Activated T-helper 2 cell treated with anti-CD3 and anti-CD28 coated beads, Interferon-gamma antibody, Interleukin-2, Interleukin-4, amounts not matched to agents 10 μg/mL and 5 μg/mL and 100 μg/mL, durations not matched to agents 14 hours and 24 hours and 36 hours (primary cell): ENCODE measurements at regions not wholly inside any gene's neighbourhood (a gene's known extent, or its start where the extent isn't known, plus 50 kb on each side); places are given as distances from the start of the nearest gene placed in this dataset.

Source experiments
- DNase-seq: peaks from one replicate; pipeline ENCODE4 v3.0.0; 2021; ENCODE audit warnings: low spot score
- H3K27ac Mint-ChIP-seq: one replicate; pipeline ENCODE4 v1.8.0; 2021; ENCODE audit warnings: mixed read lengths
- H3K27me3 Mint-ChIP-seq: one replicate; pipeline ENCODE4 v1.8.0; 2021; ENCODE audit warnings: low read depth, mixed read lengths
- H3K36me3 Mint-ChIP-seq: one replicate; pipeline ENCODE4 v1.8.0; 2021; ENCODE audit warnings: low read depth, mixed read lengths
- H3K4me1 Mint-ChIP-seq: one replicate; pipeline ENCODE4 v1.8.0; 2021; ENCODE audit warnings: low read depth, mixed read lengths
- H3K4me3 Mint-ChIP-seq: one replicate; pipeline ENCODE4 v1.8.0; 2021; ENCODE audit warnings: low read depth, mild to moderate bottlenecking, moderate library complexity, mixed read lengths
- H3K9me3 Mint-ChIP-seq: one replicate; pipeline ENCODE4 v1.8.0; 2021; ENCODE audit warnings: mixed read lengths
- intact Hi-C: fragments of 100-400 bp; cut with micrococcal nuclease; formaldehyde crosslinking; loops from one replicate; pipeline ENCODE4 v1.15.1; 2023

DNA sequence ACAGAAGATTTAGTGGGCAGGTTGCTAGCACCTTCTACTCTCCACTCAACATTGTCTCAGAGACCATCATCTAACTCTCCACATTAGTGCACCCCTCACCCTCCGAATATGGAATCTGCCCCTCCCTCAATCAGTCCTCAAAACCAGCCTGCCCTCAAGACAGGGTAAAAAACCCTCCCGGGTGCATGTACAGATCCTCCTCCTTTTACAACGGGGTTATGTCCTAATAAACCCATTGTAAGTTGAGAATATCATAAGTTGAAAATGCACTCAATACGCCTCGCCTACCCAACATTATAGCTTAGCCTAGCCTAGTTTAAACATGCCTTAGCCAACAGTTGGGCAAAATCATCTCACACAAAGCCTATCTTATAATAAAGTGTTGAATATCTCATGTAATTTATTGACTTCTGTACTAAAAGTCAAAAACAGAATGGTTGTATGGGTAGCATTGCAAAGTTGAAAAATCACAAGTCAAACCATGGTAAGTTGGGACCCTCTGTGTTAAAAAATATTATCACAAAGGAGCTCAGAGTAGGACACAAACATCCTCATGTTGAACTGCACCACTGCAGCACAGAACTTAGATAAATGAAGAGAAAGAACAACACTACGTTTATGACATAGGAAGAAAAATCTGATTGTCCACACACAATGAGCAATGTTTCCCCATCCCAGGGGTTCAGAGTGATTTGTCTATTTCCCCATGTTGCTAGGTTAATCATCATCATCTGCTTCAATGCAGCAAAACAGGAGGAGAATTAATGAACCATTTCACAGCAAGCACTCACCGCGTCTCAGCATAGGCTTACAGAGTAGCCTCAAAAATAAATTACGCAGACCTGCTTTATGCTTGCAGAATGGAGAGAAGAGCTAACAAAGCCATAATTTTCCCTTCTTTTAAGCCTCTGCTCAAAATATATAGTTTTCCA lies 184.1 kb upstream of the ARL4C start:
- no peak for DNase-seq
- no peaks in the 10 kb centered on the region for H3K4me1 Mint-ChIP-seq
- intact Hi-C loops, result no loop called here

GRCh38 chr2:234679741-234680687 lies 183.1 kb upstream of the ARL4C start:
- Mint-ChIP-seq H3K4me1 (no peaks in the 10 kb centered on the region), H3K27me3 (peaks cover 6% of the 10 kb centered on the region), H3K36me3 (no peaks in the 10 kb centered on the region), H3K27ac (no peak overlapping the region), H3K4me3 (no peak overlapping the region), H3K9me3 (no peaks in the 10 kb centered on the region)
- intact Hi-C loops, result no loop called here
- DNase-seq, result no peak

More for the DNA sequence above, 184.1 kb upstream of the ARL4C start:
- Mint-ChIP-seq H3K27me3 (peaks cover 6% of the 10 kb centered on the region), H3K4me3 (no peak overlapping the region), H3K9me3 (no peaks in the 10 kb centered on the region), H3K36me3 (no peaks in the 10 kb centered on the region), H3K27ac (no peak overlapping the region)

DNA sequence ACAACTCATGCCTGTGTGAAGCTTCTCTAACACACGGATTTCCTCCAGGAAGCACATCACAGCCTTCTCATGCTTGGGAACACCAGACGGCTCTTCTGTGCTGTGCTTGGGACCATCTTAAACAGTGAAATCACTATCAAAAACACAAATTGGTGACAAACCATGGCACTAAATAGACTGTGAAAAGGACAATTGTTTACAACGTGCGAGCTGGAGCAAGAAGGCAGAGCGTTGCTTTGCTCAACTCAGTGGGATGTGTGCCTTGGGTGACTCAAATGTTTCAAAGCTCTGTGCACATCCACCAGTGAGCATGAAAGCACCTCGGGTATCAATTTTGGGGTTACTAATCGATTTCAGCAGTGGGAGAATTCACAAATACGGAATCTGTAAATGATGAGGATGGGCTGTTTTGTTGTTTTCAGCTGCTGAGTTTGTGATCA lies 182.4 kb upstream of the ARL4C start:
- H3K4me3 Mint-ChIP-seq, result no peak overlapping the region
- intact Hi-C loops, result no loop called here
- peaks cover 4% of the 10 kb centered on the region for H3K27me3 Mint-ChIP-seq
- no peaks in the 10 kb centered on the region for H3K9me3 Mint-ChIP-seq
- no peaks in the 10 kb centered on the region for H3K36me3 Mint-ChIP-seq
- H3K27ac Mint-ChIP-seq, result no peak overlapping the region
- H3K4me1 Mint-ChIP-seq, result no peaks in the 10 kb centered on the region
- no peak for DNase-seq

GRCh38 chr2:234678711-234679110 lies 181.8 kb upstream of the ARL4C start:
- intact Hi-C loops, result no loop called here
- Mint-ChIP-seq H3K4me1 (no peaks in the 10 kb centered on the region), H3K36me3 (no peaks in the 10 kb centered on the region), H3K4me3 (no peak overlapping the region), H3K9me3 (no peaks in the 10 kb centered on the region), H3K27ac (no peak overlapping the region), H3K27me3 (peaks cover 2% of the 10 kb centered on the region)
- DNase-seq, result no peak

DNA sequence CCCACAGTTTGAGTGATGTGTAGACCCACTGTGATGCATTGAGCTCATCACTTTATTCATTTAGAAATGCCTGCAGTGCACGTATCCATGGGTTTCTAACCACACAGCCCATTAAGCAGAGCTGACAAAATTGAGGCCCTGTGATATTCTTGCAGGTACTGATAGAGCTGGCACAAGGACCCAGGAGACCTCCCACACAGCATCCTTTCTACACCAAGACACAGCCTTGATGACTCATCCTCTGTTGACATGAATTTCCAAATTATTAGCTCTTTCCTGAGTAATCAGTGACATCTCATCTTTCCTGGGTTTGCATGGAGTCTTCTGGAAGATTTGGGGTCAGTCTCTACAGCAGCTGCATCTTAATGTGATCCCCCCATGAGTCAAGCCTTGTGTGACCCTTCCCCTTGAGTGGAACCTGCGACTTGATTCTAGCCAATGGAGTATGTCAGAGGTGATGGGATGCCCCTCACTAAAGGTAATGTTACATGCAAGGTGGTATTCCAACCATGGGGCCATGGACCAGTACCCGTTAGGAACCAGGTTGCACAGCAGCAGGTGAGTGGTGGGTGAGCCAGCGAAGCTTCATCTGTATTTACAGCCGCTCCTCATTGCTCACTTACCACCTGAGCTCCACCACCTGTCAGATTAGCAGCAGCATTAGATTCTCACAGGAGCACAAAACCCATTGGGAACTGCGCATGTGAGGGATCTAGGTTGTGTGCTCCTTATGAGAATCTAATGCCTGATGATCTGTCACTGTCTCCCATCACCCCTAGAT lies 181.1 kb upstream of the ARL4C start:
- H3K4me1 Mint-ChIP-seq, result no peaks in the 10 kb centered on the region

GRCh38 chr2:234676783-234677450 lies 180.0 kb upstream of the ARL4C start:
- Mint-ChIP-seq H3K27me3 (no peaks in the 10 kb centered on the region), H3K4me3 (no peak overlapping the region), H3K4me1 (no peaks in the 10 kb centered on the region), H3K27ac (no peak overlapping the region), H3K9me3 (no peaks in the 10 kb centered on the region), H3K36me3 (no peaks in the 10 kb centered on the region)
- no peak for DNase-seq
- intact Hi-C loops, result no loop called here

More for the DNA sequence above, 181.1 kb upstream of the ARL4C start:
- intact Hi-C loops, result no loop called here
- H3K9me3 Mint-ChIP-seq, result no peaks in the 10 kb centered on the region
- no peak for DNase-seq
- no peak overlapping the region for H3K27ac Mint-ChIP-seq
- no peaks in the 10 kb centered on the region for H3K36me3 Mint-ChIP-seq
- peaks cover 2% of the 10 kb centered on the region for H3K27me3 Mint-ChIP-seq
- no peak overlapping the region for H3K4me3 Mint-ChIP-seq

GRCh38 chr2:234676109-234676782 lies 179.4 kb upstream of the ARL4C start:
- intact Hi-C loops, result no loop called here
- H3K9me3 Mint-ChIP-seq, result no peaks in the 10 kb centered on the region
- H3K36me3 Mint-ChIP-seq, result no peaks in the 10 kb centered on the region
- no peaks in the 10 kb centered on the region for H3K27me3 Mint-ChIP-seq
- H3K4me3 Mint-ChIP-seq, result no peak overlapping the region
- no peaks in the 10 kb centered on the region for H3K4me1 Mint-ChIP-seq
- no peak for DNase-seq
- H3K27ac Mint-ChIP-seq, result no peak overlapping the region

DNA sequence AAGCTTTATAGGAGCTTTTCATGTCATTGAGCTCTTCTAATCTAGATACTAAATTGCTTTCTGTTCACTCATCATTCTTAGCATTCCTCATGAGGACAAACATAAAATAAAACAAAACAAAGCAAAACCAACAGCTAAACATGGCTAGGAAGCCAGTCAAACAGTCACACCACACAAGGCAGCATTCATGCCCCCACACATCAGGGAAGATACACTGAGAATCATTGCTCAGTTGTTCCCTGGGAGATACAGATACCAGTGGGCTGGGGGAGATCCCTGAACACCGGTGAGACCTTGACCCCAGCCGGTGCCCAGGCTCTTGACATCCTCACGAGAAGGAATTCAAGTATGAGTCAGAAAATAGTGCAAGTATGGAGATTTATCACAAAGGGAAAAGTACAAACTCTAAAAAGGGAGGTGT lies 177.9 kb upstream of the ARL4C start:
- Mint-ChIP-seq H3K4me3 (no peak overlapping the region), H3K36me3 (no peaks in the 10 kb centered on the region), H3K27me3 (no peaks in the 10 kb centered on the region), H3K9me3 (no peaks in the 10 kb centered on the region), H3K4me1 (no peaks in the 10 kb centered on the region), H3K27ac (no peak overlapping the region)
- intact Hi-C loops, result no loop called here
- DNase-seq, result no peak

DNA sequence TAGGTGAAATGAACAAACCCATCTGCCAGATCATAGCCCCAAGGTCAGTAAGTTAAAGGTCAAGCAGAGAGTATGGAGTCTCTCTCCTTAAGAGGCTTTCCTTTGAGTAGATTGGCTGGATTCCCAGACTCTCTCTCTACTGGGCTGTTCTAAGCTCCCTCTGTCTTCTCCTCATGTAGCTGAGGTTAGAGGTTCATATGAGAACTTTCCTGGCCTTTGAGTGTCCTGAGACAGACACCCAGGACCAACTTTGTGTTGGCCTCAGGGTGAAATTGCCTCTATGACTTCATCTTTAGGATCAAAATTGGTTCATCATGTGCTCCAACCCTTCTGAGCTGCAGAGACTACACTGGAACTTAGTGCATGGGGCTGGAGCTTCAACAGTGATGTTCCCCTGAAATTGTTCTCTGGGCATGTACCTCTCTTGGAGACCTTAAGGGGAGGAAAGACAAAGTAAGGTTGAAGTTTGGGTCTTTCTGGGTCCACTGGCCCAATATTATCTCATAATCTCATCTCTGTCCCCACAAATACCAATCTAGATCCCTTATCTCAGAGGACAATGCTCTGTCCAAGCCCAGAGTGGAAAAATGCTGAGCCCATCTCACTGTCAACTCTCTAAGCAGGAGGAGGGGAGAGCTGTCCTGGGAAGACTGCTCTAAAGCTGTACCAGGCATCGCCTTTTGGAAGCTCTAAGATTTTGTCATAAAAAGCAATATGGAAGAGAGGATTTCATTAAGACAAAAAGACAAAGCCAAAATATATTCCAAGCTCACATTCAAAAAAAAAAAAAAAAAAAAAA lies 177.3 kb upstream of the ARL4C start:
- Mint-ChIP-seq H3K9me3 (no peaks in the 10 kb centered on the region), H3K4me1 (no peaks in the 10 kb centered on the region), H3K4me3 (no peak overlapping the region), H3K36me3 (no peaks in the 10 kb centered on the region), H3K27me3 (no peaks in the 10 kb centered on the region), H3K27ac (no peak overlapping the region)
- DNase-seq, result no peak
- intact Hi-C loops, result no loop called here

DNA sequence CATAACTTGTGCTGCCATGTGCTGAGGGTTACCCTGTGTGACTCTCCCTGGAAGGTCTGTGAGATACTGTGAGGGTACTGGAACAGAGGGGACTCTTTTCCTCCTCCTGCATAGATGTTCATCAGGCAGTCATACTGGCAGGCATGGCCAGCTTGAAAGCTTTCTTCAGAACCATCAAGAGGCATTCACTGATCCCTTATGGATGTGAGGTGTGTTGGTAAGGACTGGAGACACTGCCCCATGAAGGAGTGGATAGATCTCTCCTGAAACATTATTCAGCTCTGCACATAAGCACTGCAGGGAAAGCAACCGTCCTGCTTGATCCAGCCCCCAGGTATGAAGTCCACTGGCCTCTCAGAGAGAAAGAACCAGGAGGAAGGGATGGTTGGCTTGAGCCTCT lies 176.6 kb upstream of the ARL4C start:
- Mint-ChIP-seq H3K36me3 (no peaks in the 10 kb centered on the region), H3K27me3 (no peaks in the 10 kb centered on the region), H3K9me3 (no peaks in the 10 kb centered on the region), H3K27ac (no peak overlapping the region), H3K4me3 (no peak overlapping the region), H3K4me1 (no peaks in the 10 kb centered on the region)
- no peak for DNase-seq
- intact Hi-C loops, result no loop called here

- Mint-ChIP-seq H3K4me1 (no peaks in the 10 kb centered on the region), H3K36me3 (no peaks in the 10 kb centered on the region), H3K9me3 (no peaks in the 10 kb centered on the region), H3K4me3 (no peak overlapping the region), H3K27ac (no peak overlapping the region), H3K27me3 (no peaks in the 10 kb centered on the region)
- no peak for DNase-seq
- intact Hi-C loops, result no loop called here
These were observed 175.7 kb upstream of the ARL4C start for GRCh38 chr2:234672498-234673150.
